ENCODE measurements at regions not wholly inside any gene's neighbourhood (a gene's known extent, or its start where the extent isn't known, plus 50 kb on each side); places are given as distances from the start of the nearest gene placed in this dataset.

- Mint-ChIP-seq H3K4me3 (no peak overlapping the region), H3K27me3 (ENCODE audit: insufficient read depth, low read depth) (no peaks in the 10 kb centered on the region), H3K4me1 (peaks cover 3% of the 10 kb centered on the region), H3K9me3 (peaks cover 3% of the 10 kb centered on the region), H3K27ac (no peak overlapping the region), H3K36me3 (peaks cover 3% of the 10 kb centered on the region)
- no peak for DNase-seq (ENCODE audit: low spot score)
- Histone ChIP-seq H3F3A (ENCODE audit: low read depth) (no peaks in the 10 kb centered on the region), H3K9me3 (ENCODE audit: low read depth) (no peaks in the 10 kb centered on the region), H3K27ac (no peak overlapping the region), H3K4me1 (no peaks in the 10 kb centered on the region), H4K20me1 (ENCODE audit: low read depth) (no peaks in the 10 kb centered on the region), H3K4me3 (no peak overlapping the region), H3K79me2 (ENCODE audit: low read depth) (no peaks in the 10 kb centered on the region), H3K27me3 (no peaks in the 10 kb centered on the region), H3K9ac (no peak overlapping the region), H2AFZ (replicated peaks) (no peak overlapping the region), H3K36me3 (no peaks in the 10 kb centered on the region), H3K4me2 (no peak overlapping the region)
- no peak for TF ChIP-seq CTCF (IDR thresholded peaks at IDR 0.05)
- no peak for TF ChIP-seq EZH2 (IDR thresholded peaks at IDR 0.05)
- TF ChIP-seq EZH2phosphoT487 (IDR thresholded peaks at IDR 0.05) = no peak
Observed at GRCh38 chr3:159487304-159487703, 501.3 kb upstream of the IL12A start.

- Mint-ChIP-seq H3K27me3 (ENCODE audit: insufficient read depth, low read depth) (no peaks in the 10 kb centered on the region), H3K4me3 (no peak overlapping the region), H3K36me3 (peaks cover 3% of the 10 kb centered on the region), H3K27ac (no peak overlapping the region), H3K4me1 (no peaks in the 10 kb centered on the region), H3K9me3 (peaks cover 3% of the 10 kb centered on the region)
- H2AFZ ChIP-seq (replicated peaks) = no peak overlapping the region
- H3K27me3 ChIP-seq = no peaks in the 10 kb centered on the region
- TF ChIP-seq CTCF (IDR thresholded peaks at IDR 0.05) (no peak), EZH2 (IDR thresholded peaks at IDR 0.05) (no peak), EZH2phosphoT487 (IDR thresholded peaks at IDR 0.05) (no peak)
- no peaks in the 10 kb centered on the region for H3F3A ChIP-seq (ENCODE audit: low read depth)
- H3K4me1 ChIP-seq = no peaks in the 10 kb centered on the region
- H3K36me3 ChIP-seq = no peaks in the 10 kb centered on the region
- no peak overlapping the region for H3K4me2 ChIP-seq
- H3K4me3 ChIP-seq = no peak overlapping the region
- no peak for DNase-seq (ENCODE audit: low spot score)
- H3K27ac ChIP-seq = no peak overlapping the region
- no peaks in the 10 kb centered on the region for H3K79me2 ChIP-seq (ENCODE audit: low read depth)
- H3K9ac ChIP-seq = no peak overlapping the region
- no peaks in the 10 kb centered on the region for H3K9me3 ChIP-seq (ENCODE audit: low read depth)
- H4K20me1 ChIP-seq (ENCODE audit: low read depth) = no peaks in the 10 kb centered on the region
Observed at GRCh38 chr3:159488602-159489001, 500.0 kb upstream of the IL12A start.

- H3K9me3 ChIP-seq (ENCODE audit: low read depth) = no peaks in the 10 kb centered on the region
- no peak for TF ChIP-seq EZH2phosphoT487 (IDR thresholded peaks at IDR 0.05)
- no peak for TF ChIP-seq CTCF (IDR thresholded peaks at IDR 0.05)
- TF ChIP-seq EZH2 (IDR thresholded peaks at IDR 0.05) = no peak
- no peak overlapping the region for H3K4me3 ChIP-seq
- H2AFZ ChIP-seq (replicated peaks) = no peak overlapping the region
- no peaks in the 10 kb centered on the region for H3K4me1 Mint-ChIP-seq
- H3K4me3 Mint-ChIP-seq = no peak overlapping the region
- no peaks in the 10 kb centered on the region for H3K27me3 Mint-ChIP-seq (ENCODE audit: insufficient read depth, low read depth)
- no peaks in the 10 kb centered on the region for H3F3A ChIP-seq (ENCODE audit: low read depth)
- H3K36me3 ChIP-seq = no peaks in the 10 kb centered on the region
- no peak overlapping the region for H3K9ac ChIP-seq
- H3K4me2 ChIP-seq = no peak overlapping the region
- no peaks in the 10 kb centered on the region for H3K27me3 ChIP-seq
- no peaks in the 10 kb centered on the region for H3K4me1 ChIP-seq
- H3K79me2 ChIP-seq (ENCODE audit: low read depth) = no peaks in the 10 kb centered on the region
- H3K36me3 Mint-ChIP-seq = no peaks in the 10 kb centered on the region
- DNase-seq (ENCODE audit: low spot score) = no peak
- no peak overlapping the region for H3K27ac Mint-ChIP-seq
- H3K9me3 Mint-ChIP-seq = no peaks in the 10 kb centered on the region
- H3K27ac ChIP-seq = no peak overlapping the region
- H4K20me1 ChIP-seq (ENCODE audit: low read depth) = no peaks in the 10 kb centered on the region
Observed at GRCh38 chr3:159497361-159497760, 491.3 kb upstream of the IL12A start.
